ENCODE measurements at regions not wholly inside any gene's neighbourhood (a gene's known extent, or its start where the extent isn't known, plus 50 kb on each side); places are given as distances from the start of the nearest gene placed in this dataset.
A peak's percentile ranks its signal among the peaks of the same experiment; 100 is the strongest.

DNA sequence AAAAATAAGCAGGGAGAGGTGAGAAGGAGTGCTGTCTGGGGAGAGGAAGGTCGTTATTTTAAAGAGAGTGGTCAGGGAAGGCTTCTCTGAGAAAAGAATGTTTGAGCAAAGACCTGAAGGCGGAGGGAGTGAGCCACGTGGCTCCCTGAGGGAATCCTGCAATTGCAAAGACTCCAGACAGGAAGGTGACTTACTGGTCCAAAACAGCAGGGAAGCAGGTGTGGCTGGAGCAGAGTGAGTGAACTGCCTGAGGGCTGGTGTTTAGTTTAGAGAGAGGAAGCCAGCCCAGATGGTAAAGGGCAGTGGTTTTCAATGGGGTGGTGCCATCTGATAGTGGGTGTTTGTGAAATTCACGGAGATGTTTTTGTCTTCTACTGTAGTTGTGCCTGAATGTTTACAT lies 58.8 kb upstream of the LTA4H start:
- no peak overlapping the region for H3K27ac ChIP-seq (ENCODE audit: low read length)
- TF ChIP-seq, protein P1, sequence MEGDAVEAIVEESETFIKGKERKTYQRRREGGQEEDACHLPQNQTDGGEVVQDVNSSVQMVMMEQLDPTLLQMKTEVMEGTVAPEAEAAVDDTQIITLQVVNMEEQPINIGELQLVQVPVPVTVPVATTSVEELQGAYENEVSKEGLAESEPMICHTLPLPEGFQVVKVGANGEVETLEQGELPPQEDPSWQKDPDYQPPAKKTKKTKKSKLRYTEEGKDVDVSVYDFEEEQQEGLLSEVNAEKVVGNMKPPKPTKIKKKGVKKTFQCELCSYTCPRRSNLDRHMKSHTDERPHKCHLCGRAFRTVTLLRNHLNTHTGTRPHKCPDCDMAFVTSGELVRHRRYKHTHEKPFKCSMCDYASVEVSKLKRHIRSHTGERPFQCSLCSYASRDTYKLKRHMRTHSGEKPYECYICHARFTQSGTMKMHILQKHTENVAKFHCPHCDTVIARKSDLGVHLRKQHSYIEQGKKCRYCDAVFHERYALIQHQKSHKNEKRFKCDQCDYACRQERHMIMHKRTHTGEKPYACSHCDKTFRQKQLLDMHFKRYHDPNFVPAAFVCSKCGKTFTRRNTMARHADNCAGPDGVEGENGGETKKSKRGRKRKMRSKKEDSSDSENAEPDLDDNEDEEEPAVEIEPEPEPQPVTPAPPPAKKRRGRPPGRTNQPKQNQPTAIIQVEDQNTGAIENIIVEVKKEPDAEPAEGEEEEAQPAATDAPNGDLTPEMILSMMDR (IDR thresholded peaks at IDR 0.05; ENCODE audit: low read length), result no peak
- TF ChIP-seq EZH2phosphoT487 (IDR thresholded peaks at IDR 0.05; ENCODE audit: low read length) (no peak), EZH2 (optimal IDR thresholded peaks at IDR 0.05; ENCODE audit: low read depth, low read length) (no peak)
- no peaks in the 10 kb centered on the region for H3K9me3 ChIP-seq (replicated peaks; ENCODE audit: insufficient read depth, low read length)
- peak overlapping the region; percentile 7; the same call in 1 of the 2 replicates for H3K4me2 ChIP-seq (ENCODE audit: low read depth, low read length)
- H3K4me3 ChIP-seq (ENCODE audit: low read length), result no peak overlapping the region
- peaks cover 11% of the 10 kb centered on the region for H3K4me1 ChIP-seq (ENCODE audit: low read length)
- no peak overlapping the region for H2AFZ ChIP-seq (ENCODE audit: low read length)
- H3K9me2 ChIP-seq (replicated peaks; ENCODE audit: insufficient read depth, low read length), result no peaks in the 10 kb centered on the region
- H3F3A ChIP-seq (ENCODE audit: insufficient read depth, low read length), result no peaks in the 10 kb centered on the region
- H3K36me3 ChIP-seq (replicated peaks; ENCODE audit: insufficient read depth, low read length), result no peaks in the 10 kb centered on the region
- H3K27me3 ChIP-seq (replicated peaks; ENCODE audit: insufficient read depth, low read length), result no peaks in the 10 kb centered on the region
- DNase-seq, result peak; percentile 46
- no peak overlapping the region for H3K9ac ChIP-seq (ENCODE audit: low read length)
- no peaks in the 10 kb centered on the region for H3K79me2 ChIP-seq (ENCODE audit: low read length)
- no peaks in the 10 kb centered on the region for H4K20me1 ChIP-seq (ENCODE audit: insufficient read depth, low read length)

GRCh38 chr12:96098631-96099030 lies 63.2 kb upstream of the LTA4H start:
- TF ChIP-seq EZH2 (optimal IDR thresholded peaks at IDR 0.05; ENCODE audit: low read depth, low read length), result no peak
- TF ChIP-seq, protein P1 (IDR thresholded peaks at IDR 0.05; ENCODE audit: low read length), result no peak
- no peak for TF ChIP-seq EZH2phosphoT487 (IDR thresholded peaks at IDR 0.05; ENCODE audit: low read length)
- H3K4me1 ChIP-seq (ENCODE audit: low read length), result peaks cover 11% of the 10 kb centered on the region
- no peak overlapping the region for H3K9ac ChIP-seq (ENCODE audit: low read length)
- H3K4me2 ChIP-seq (ENCODE audit: low read depth, low read length), result no peak overlapping the region
- no peak for DNase-seq
- no peak overlapping the region for H2AFZ ChIP-seq (ENCODE audit: low read length)
- H3K27ac ChIP-seq (ENCODE audit: low read length), result no peak overlapping the region
- H4K20me1 ChIP-seq (ENCODE audit: insufficient read depth, low read length), result no peaks in the 10 kb centered on the region
- H3K4me3 ChIP-seq (ENCODE audit: low read length), result no peak overlapping the region
- no peaks in the 10 kb centered on the region for H3K27me3 ChIP-seq (replicated peaks; ENCODE audit: insufficient read depth, low read length)
- no peaks in the 10 kb centered on the region for H3K36me3 ChIP-seq (replicated peaks; ENCODE audit: insufficient read depth, low read length)
- no peaks in the 10 kb centered on the region for H3K9me2 ChIP-seq (replicated peaks; ENCODE audit: insufficient read depth, low read length)
- no peaks in the 10 kb centered on the region for H3K9me3 ChIP-seq (replicated peaks; ENCODE audit: insufficient read depth, low read length)
- H3K79me2 ChIP-seq (ENCODE audit: low read length), result no peaks in the 10 kb centered on the region
- H3F3A ChIP-seq (ENCODE audit: insufficient read depth, low read length), result no peaks in the 10 kb centered on the region

- H3K4me1 ChIP-seq (ENCODE audit: low read length), result peaks cover 5% of the 10 kb centered on the region
- no peaks in the 10 kb centered on the region for H3K9me2 ChIP-seq (replicated peaks; ENCODE audit: insufficient read depth, low read length)
- no peak overlapping the region for H3K9ac ChIP-seq (ENCODE audit: low read length)
- H3K4me2 ChIP-seq (ENCODE audit: low read depth, low read length), result no peak overlapping the region
- TF ChIP-seq, protein P1 (IDR thresholded peaks at IDR 0.05; ENCODE audit: low read length), result no peak
- TF ChIP-seq EZH2phosphoT487 (IDR thresholded peaks at IDR 0.05; ENCODE audit: low read length) (no peak), EZH2 (optimal IDR thresholded peaks at IDR 0.05; ENCODE audit: low read depth, low read length) (no peak)
- H3K79me2 ChIP-seq (ENCODE audit: low read length), result no peaks in the 10 kb centered on the region
- no peaks in the 10 kb centered on the region for H3F3A ChIP-seq (ENCODE audit: insufficient read depth, low read length)
- no peak overlapping the region for H3K4me3 ChIP-seq (ENCODE audit: low read length)
- no peak for DNase-seq
- no peaks in the 10 kb centered on the region for H3K36me3 ChIP-seq (replicated peaks; ENCODE audit: insufficient read depth, low read length)
- no peaks in the 10 kb centered on the region for H3K9me3 ChIP-seq (replicated peaks; ENCODE audit: insufficient read depth, low read length)
- no peak overlapping the region for H2AFZ ChIP-seq (ENCODE audit: low read length)
- H4K20me1 ChIP-seq (ENCODE audit: insufficient read depth, low read length), result no peaks in the 10 kb centered on the region
- no peak overlapping the region for H3K27ac ChIP-seq (ENCODE audit: low read length)
- H3K27me3 ChIP-seq (replicated peaks; ENCODE audit: insufficient read depth, low read length), result no peaks in the 10 kb centered on the region
Measured at GRCh38 chr12:96099421-96099820, 64.0 kb upstream of the LTA4H start.
